GM12875 (cell line): ENCODE measurements at regions not wholly inside any gene's neighbourhood (a gene's known extent, or its start where the extent isn't known, plus 50 kb on each side); places are given as distances from the start of the nearest gene placed in this dataset.

Source experiments
- H3K4me3 ChIP-seq: one replicate; pipeline ENCODE4 v1.5.1; 2011; ENCODE audit warnings: low read depth, low read length, control low read depth
- CTCF ChIP-seq: IDR thresholded peaks from 2 replicates; pipeline ENCODE4 v1.5.1; 2011; ENCODE audit warnings: low read depth, mild to moderate bottlenecking, control low read depth, inconsistent platforms, low read length, moderate library complexity, borderline replicate concordance; ENCODE audit not compliant: insufficient read depth

- TF ChIP-seq CTCF = no peak
Measured at GRCh38 chr2:40546439-40547191, 94.7 kb upstream of the SLC8A1 start.

GRCh38 chr2:40548521-40548920 is 96.6 kb upstream of the SLC8A1 start:
- no peak overlapping the region for H3K4me3 ChIP-seq
- TF ChIP-seq CTCF = no peak

More at GRCh38 chr2:40546439-40547191, 94.7 kb upstream of the SLC8A1 start:
- no peak overlapping the region for H3K4me3 ChIP-seq

GRCh38 chr2:40550085-40550484 is 98.2 kb upstream of the SLC8A1 start:
- H3K4me3 ChIP-seq = no peak overlapping the region
- no peak for TF ChIP-seq CTCF

GRCh38 chr2:40551081-40551480 is 99.2 kb upstream of the SLC8A1 start:
- H3K4me3 ChIP-seq = no peak overlapping the region
- no peak for TF ChIP-seq CTCF

GRCh38 chr2:40554665-40555294 is 102.9 kb upstream of the SLC8A1 start:
- TF ChIP-seq CTCF = peak; percentile 83
- no peak overlapping the region for H3K4me3 ChIP-seq

- H3K4me3 ChIP-seq = no peak overlapping the region
- no peak for TF ChIP-seq CTCF
Measured at GRCh38 chr2:40556293-40556692, 104.4 kb upstream of the SLC8A1 start.

GRCh38 chr2:40556739-40557138 is 104.8 kb upstream of the SLC8A1 start:
- no peak overlapping the region for H3K4me3 ChIP-seq
- TF ChIP-seq CTCF = no peak
